HG02973 (cell line): ENCODE measurements at regions not wholly inside any gene's neighbourhood (a gene's known extent, or its start where the extent isn't known, plus 50 kb on each side); places are given as distances from the start of the nearest gene placed in this dataset.
"Not testable (repeated sequence)": the region's sequence is repeated elsewhere in the genome, so short reads cannot be mapped to it uniquely, and the experiment has no call there.

Experiments
- ATAC-seq: cut with Tn5 transposase; IDR thresholded peaks from one replicate; pipeline ENCODE4 v1.9.1; 2021; ENCODE audit warnings: moderate library complexity; ENCODE audit not compliant: unreplicated experiment

DNA sequence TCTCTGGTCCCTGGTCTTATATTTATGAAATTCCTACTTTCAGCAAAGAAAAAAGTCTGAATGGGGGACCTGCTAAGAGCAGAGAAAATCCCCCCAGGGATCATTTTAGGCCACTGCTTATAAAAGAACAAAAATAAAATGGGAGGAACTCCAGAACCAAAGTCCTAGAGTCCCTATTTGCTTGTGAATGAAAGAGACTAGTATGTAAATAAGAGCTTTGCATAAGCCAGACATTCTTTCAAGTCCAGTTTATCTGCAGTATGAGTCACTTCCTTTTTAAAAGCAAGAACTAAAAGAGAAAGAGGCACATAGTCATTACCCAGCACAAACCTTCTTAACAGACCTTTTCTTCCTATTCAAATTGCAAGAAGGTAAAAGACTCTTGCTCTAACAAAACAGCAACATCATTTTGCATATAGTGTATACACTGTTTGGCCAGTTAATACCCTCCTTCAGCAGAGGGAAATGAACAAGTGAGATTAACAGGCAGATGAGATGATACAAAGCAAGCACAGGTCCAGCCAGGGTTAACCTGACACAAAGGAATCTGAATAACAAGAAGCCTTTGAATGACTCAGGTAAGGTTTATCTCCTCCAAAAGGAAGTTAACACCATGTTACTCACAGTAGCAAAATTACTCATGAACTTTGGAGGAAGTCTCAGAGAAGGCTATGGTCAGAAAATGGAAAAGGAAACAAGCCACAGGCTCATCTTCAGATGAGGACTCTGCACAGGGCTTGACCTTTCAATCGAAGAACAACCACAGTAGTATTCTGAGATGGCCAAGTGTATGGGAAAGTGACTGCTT is 87.3 kb downstream of the PHLDA1 start:
- peak; percentile 96 for ATAC-seq

DNA sequence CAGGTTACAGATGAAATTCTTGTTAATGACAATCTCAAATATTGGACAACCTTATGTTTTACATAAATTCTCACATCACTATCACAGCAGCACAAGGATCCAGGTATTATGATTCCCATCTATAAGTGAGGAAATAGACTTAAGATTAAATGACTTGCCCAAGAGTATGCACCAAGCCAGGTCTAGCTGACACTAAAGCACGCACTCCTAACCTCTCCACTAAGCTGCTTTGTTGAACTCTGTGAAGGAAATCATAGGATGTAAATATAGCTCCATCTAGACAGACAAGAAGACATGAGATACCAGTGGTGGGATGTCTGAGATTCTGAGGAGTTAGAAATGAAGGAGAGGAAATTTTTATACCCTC is 87.9 kb downstream of the PHLDA1 start:
- no peak for ATAC-seq

DNA sequence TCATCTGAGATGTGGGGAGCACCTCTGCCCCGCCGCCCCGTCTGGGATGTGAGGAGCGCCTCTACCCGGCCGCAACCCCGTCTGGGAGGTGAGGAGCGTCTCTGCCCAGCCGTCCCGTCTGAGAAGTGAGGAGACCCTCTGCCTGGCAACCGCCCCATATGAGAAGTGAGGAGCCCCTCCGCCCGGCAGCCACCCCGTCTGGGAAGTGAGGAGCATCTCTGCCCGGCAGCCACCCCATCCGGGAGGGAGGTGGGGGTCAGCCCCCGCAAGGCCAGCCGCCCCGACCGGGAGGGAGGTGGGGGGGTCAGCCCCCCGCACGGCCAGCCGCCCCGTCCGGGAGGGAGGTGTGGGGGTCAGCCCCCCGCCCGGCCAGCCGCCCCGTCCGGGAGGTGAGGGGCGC is 89.9 kb downstream of the PHLDA1 start:
- ATAC-seq, result not testable (repeated sequence)

DNA sequence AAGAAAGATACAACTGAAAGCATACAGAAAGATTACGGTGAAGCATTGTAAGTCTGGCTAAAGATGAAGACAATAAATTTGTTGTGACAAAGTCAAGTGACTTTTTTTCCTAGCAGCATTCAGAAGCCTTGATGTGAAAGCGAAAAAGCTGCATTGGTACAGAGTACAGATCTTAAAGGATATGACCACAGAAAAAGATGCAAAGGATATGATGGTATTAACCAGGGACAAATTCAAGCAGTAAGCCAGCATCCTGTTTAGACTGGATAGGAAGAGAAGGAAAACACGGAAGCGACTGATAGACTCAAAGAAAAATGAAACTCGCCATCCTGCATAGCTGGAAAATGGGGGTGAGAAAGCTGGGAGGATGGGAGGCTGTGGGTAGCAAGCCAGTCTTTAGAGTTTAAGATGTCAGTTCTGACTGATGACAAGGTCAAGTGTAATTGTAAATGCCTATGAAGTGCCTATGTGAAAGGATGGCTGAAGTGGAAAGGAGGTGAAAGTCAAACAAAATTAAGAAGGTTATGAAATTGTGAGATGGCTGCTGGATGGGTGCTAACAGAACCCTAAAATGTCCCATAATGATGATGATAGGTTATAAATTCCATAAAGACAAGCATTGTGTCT is 92.4 kb downstream of the PHLDA1 start:
- ATAC-seq, result no peak

DNA sequence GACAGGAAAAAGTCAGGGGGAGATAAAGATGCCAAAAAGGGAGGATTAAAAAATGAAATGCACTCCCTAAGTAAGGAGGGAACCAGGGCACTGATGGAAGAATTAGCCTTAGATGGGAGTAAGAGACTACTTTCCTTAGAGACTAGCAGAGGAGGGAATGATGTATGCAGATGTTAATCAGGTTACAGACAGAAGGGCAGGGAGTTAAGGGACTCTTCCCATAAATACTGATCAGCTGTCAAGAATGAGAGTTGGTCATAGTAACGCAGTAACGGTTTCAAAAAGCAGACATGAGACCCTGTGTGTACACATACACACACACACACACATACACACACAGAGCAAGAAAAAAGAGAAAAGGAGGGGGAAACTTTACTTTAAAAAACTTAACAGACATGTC is 93.4 kb downstream of the PHLDA1 start:
- no peak for ATAC-seq

DNA sequence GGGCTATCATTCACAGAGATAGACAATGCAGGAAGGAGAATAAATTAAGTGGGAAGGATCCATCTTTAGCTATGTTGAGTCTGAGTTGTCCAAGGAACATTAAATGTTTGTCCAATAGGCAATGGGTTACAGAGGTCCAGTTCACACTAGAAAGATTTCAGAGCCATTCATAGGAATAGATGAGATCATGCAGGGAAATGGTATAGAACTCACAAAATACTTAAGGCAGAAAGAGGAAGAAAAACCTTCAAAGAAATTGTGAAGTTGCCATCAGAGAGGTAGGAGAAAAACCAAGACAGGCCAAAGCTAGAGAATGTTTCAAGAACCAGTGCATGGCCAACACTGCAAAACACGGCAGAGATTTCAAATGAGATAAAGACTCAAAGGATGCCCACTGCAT is 94.1 kb downstream of the PHLDA1 start:
- ATAC-seq, result no peak

DNA sequence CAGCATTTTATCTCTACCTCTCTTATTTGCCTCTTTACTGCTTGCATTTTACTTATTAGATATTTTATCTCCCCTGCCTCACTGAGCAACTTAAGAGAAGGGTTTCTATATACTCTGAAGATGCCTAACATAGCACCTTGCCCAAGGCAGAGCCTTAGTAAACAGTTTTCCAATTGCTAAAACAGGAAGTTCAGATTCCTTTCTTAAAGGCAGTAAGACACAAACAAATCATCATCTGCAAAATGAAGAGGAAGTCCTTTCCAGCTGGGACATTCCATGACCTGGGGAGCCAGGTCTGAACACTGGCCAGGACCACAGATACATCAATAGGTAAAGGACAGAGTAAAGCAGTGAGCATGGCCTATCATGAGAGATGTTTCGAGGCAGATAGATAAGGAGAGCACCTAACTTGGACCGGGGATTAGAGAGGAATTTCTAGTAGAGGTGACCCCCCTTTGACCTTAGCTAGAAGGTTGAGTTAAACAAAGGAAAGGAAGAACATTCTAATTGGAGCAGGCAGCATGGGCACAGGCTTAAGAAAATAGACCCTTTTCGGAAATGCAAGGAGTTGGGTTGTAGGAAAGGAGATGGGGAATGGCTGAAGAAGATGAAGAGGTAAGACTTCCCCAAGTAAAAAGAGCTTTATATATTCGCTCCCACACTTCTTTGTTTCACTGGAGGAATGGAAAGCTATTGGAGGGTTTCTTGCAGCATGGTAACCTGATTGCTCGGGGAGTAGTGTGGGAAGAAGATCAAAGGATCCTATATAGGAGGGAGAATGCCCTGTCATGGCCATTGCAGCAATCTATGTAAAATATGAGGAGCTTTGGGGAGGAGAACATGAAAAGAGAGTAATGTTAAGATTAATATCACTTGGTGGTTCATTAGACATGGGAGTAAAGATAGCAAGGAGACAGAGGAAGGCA is 94.8 kb downstream of the PHLDA1 start:
- ATAC-seq, result no peak

DNA sequence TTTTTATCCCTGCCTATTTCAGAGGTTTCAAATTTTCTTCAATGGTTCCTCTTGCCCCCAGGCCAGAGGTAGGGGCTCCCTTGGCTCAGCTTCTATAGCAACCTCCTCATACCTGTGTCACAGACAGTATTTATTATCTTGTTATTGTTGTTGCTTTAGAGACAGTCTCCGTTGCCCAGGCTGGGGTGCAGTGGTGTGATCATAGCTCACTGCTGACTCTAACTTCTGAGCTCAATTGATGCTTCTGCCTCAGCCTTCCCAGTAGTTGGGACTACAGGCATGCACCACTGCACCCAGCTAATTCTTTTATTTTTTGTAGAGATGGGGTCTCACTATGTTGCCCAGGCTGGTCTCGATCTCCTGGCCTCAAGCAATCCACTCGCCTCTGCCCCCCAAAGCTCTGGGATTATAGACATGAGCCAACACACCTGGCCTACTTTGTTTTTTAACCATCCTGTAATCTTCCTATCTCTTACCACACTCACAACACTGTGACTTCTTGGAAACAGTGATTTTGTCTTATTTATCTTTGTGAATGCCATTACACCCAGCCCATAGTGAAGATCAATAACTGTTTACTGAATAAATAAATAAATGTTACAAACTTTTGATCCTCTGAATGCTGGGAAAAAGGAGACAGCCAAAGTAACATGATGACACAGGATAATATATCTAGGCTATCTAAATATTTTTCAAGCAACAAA is 95.9 kb downstream of the PHLDA1 start:
- ATAC-seq, result no peak

DNA sequence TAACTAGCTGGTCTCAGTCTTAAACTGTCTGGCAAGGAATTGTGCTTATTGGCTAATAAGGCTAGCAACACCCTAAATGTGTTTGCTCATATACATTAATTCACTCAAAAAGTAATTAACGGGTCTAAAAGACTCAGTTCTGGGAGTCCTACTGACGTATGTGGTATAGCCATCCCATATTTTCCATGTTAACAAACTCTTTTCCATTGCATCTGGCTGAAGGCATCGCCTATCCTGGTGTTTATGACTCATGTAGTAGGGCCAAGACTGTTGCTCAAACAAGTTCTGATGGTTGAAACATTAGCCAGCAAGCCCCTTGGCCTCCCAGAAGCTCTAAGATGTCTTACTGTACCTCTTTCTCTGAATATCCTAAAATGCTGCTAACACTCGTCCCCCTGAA is 98.5 kb downstream of the PHLDA1 start:
- no peak for ATAC-seq

DNA sequence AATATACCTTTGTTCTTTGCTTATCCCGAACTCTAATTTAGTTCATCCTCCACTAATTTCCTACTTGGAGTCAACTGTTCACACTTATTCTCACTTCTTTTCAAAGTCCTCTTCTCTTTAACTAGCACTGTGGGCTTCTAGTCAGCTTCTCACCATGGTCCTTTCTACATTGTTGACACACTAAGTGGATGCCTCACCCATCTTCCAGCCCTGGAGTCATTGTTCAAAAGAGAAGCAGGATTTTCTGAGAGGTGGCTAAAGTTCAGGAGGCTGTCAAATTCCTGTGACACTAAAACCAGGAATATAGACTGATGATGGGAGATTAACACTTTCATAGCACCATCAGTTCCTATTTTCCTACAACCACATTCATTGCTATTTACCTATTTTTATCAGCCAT is 99.3 kb downstream of the PHLDA1 start:
- ATAC-seq, result no peak

DNA sequence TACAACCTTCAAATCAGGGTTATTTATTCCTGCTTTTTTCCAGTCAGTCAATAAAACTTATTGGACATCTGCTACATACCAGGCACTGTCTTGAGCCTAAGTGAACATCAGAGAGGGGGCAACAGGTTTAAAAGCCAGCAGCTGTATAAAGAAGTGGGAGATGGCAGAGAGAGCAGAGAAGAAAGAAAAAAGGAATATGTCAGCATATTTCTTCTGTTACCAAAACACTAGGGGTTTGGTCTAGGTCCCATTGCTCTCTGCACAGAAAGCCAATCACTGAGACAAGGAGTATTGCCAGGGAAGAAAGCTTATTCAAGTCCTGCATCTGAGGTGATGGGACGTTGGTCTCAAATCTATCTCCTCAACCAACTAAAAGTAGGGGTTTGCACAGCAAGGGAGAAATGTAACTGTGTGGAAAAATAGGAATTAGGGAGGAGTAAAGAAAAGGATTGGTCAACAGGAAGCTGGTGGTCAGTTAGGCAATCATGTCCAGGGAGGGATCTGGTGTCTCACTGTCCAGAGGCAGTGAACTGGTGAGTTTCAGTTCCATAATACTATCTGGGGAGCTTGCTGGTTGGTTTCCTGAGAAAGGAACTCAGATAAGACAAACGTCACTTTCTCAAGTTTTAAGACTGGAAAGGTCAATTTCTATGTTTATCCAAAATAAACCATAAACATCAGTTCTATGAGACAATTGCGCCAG is 107.5 kb downstream of the PHLDA1 start:
- no peak for ATAC-seq

DNA sequence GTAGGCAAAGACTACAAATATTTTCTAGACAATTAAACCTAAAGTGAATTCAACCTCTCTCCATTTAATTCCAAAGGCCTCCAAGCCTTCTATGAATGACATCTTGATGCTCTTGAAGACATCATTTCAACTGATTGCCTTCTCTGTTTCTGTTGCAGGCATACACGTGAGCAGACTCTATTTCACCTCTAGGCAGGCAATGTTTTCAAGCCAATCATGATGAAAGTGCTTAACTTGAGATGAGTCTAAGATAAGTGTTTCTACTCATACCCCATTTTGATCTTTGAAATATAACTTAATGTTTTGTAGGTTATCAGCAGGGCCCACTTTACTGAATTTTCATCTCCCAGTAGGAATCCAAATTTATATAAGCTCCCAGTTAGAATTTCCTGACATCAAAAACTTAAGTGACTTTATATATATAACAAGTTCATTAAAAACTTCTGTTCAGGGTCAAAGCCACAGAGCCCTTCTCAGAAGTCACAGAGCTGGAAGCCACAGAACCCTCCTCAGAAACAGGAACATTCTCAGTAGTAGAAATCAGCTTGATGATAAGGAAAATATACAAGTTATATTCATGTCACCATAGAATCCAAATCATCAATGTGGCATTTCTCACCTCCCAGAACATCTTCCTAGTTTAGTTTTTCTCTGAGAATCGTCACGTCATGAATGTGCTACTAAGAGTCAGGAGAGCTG is 108.5 kb downstream of the PHLDA1 start:
- no peak for ATAC-seq

DNA sequence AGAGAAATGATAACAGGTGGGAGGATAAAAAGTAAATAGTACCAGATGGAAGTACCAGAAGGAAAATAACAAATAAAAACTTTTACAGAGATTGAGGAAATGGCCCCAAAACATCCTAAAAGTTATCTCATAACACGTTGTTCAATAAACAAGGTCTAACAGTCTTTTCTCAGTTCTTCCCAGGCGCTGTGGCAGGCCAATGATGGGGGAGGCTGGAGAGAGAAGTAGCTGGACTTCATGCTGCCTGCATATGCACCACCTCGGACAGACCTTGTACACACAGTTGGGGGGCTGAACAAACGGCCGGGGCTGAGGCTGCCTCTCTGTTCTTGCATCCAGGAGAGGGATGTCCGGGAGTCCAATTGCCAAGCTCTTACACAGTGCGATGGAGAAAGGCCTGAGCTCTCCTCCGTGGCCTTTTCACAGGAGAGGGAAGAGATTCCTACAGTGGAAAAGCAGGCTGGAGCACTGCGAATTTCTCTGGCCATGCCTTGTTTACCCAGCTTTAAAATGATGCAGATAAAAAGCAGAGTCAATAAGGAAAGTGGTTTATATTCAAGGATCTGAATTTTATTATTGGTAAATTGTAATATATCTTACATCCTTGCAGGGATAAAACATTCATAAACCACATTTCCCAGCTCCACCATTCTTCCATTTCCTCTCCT is 109.8 kb downstream of the PHLDA1 start:
- ATAC-seq, result no peak

DNA sequence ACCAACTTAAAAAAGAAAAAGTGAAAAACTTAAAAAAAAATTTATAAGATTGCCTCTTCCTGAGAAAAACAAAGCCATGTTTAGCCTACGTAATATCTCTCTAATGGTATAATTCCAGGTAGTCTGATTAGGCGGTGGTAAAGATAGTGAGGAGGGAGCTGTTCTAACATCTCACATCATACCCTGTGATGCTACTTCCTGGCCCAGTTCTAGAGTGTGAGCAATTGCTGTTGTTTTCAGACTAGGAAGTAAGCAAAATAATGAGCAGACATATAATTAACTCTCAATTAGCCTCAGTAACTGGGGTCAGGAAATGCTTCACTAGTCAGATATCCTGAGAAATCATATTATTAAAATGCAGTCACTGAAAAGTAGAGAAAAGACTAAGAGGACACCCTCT is 113.9 kb downstream of the PHLDA1 start:
- ATAC-seq, result no peak

DNA sequence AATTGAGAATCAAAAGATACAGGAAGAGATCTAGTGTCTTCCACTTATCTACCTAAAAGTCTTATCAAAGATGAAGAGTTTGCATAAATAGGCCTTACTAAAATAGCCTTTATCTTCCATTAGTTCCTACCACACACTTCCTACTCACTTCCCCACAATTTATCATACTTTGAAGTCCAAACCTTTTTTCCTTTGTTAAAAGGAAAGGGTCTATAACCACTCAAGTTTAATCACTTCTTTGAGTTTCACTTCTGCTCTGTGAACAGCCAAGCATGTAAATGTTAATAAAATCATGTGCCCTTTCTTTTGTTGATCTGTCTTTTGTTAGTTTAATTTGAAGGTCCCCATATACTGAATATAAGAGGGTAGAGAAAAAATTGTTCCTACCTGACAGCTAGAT is 114.5 kb downstream of the PHLDA1 start:
- peak; percentile 66 for ATAC-seq

DNA sequence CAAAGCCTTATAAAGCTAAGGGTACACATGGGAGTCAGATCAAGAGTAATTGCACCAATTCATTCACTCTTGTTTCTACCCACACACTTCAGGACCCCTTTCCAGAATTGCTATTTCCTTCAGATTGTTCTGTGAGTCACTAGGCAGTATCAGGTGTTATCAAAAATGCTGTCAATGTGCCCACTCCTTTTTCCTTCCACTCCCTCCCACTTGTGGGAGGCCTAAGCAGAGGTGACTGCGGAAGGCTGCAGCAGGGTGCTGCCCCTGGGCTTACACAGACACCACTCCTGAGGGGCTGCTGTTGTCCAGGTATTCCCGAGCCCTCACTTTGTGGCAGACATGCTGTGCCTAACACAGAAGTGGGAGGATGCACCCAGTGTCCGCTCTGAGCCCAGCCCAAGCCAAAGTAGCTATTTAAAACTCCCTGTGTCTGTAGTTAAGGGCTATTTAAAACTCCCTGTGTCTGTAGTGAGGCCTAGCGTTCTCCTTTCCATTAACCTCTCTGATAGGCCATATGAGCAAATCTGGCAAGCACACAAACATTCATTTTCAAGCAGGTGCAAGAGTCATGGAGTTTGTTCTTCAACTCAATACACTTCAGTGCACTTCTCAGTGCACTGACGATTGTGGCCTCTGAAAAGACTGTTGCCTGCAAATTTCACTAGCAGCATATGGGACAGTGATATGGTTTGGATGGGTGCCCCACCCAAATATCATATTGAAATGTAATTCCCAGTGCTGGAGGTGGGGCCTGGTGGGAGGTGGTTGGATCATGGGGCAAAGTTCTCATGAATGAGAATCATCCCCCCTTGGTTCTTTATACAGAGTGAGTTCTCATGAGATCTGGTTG is 117.8 kb downstream of the PHLDA1 start:
- no peak for ATAC-seq

DNA sequence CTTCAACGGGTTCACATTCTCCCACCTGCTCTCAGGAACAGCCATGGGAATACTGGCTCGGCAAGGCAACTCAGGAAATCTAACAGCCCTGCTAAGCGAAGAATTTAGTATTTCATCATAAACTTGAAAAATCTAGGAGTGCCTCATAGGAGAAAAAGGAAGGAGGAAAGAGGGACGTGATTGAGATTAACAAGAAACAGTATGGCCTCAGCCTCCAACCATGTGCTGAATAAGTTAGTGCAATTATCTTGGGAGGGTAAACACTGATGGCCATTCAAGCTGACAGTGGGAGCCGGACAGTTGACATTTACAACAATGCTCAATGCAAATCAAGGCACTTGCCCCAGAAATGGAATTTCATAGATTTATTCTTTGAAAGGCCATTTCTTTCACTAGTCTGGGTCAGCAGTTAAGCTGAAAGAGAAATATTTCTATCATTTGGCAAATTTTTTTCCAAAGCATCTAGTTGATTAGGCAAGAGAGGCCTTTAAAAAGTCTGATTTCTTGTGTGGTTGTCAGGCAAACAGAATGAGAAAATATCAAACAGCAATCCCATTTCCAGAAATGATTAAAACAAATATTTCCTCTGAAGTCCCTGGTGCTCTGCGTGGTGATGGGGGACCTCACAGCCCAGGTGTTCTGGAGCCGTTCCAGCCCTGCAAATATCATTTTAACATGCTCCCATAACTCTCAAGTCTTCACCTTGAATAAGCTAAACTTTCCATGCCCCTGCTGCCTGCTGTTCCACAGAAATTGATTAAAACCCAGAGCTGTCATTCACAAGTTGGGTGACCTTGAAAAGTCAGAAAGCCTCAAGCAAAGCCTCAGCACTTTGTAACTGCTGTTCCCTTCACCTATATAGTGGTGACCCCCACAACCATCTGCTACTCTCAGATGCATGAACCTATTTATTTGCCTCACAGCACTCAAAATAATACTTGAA is 121.6 kb downstream of the PHLDA1 start:
- no peak for ATAC-seq
